Activated T-cell treated with anti-CD3 and anti-CD28 coated beads, Interleukin-2, amount 50 U/mL, for 72 hours (primary cell): ENCODE measurements at regions not wholly inside any gene's neighbourhood (a gene's known extent, or its start where the extent isn't known, plus 50 kb on each side); places are given as distances from the start of the nearest gene placed in this dataset.
"Not testable (repeated sequence)": the region's sequence is repeated elsewhere in the genome, so short reads cannot be mapped to it uniquely, and the experiment has no call there.

Source experiments
- ATAC-seq, 2 donors: fragments of 150-1000 bp; cut with Tn5 transposase; replicated peaks in 1 of 2; 2 replicates each; pipeline ENCODE4 v1.10.0; 2021; ENCODE audit warnings: moderate library complexity in 2 of 2, mild to moderate bottlenecking in 1 of 2
- DNase-seq, 2 donors: peaks; one replicate each; pipeline ENCODE4 v3.0.0; 2021 to 2022; ENCODE audit warnings: mixed read lengths in 1 of 2
- H3K27ac Mint-ChIP-seq: one replicate; pipeline ENCODE4 v1.8.0; 2022; ENCODE audit warnings: mild to moderate bottlenecking, moderate library complexity, mixed read lengths
- H3K27me3 Mint-ChIP-seq: one replicate; pipeline ENCODE4 v1.8.0; 2022; ENCODE audit warnings: low read depth, mixed read lengths
- H3K36me3 Mint-ChIP-seq, 2 donors: one replicate each; pipeline ENCODE4 v1.8.0; 2022; ENCODE audit warnings: mixed read lengths in 2 of 2, mild to moderate bottlenecking in 1 of 2; ENCODE audit not compliant: insufficient read depth in 2 of 2
- H3K4me1 Mint-ChIP-seq: one replicate; pipeline ENCODE4 v1.8.0; 2022; ENCODE audit warnings: low read depth, mixed read lengths
- H3K4me3 Mint-ChIP-seq, 2 donors: one replicate each; pipeline ENCODE4 v1.8.0; 2022; ENCODE audit warnings: mild to moderate bottlenecking in 2 of 2, mixed read lengths in 2 of 2, moderate library complexity in 2 of 2
- H3K9me3 Mint-ChIP-seq, 2 donors: one replicate each; pipeline ENCODE4 v1.8.0; 2022; ENCODE audit warnings: mixed read lengths in 2 of 2

DNA sequence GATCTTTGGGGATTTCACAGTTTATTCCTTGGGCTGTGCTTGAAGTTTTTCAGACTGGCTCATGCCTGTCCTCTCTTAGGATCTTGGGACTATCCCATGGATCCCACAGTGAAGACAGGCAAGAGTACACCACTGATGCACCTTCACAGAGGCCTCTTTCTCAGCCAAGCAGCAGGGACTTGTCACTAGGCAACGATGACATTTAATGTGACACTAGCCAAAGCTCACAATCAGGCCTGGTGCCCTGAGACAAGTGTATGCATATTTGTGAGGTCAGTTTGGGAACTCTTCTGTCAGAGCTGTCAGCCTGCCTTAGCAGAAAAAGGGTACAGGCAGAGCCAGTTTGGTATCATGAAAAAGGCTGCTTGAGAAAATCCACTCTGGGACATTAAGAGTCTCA is 68.7 kb downstream of the RBMY1F start:
- not testable (repeated sequence) for H3K27me3 Mint-ChIP-seq

DNA sequence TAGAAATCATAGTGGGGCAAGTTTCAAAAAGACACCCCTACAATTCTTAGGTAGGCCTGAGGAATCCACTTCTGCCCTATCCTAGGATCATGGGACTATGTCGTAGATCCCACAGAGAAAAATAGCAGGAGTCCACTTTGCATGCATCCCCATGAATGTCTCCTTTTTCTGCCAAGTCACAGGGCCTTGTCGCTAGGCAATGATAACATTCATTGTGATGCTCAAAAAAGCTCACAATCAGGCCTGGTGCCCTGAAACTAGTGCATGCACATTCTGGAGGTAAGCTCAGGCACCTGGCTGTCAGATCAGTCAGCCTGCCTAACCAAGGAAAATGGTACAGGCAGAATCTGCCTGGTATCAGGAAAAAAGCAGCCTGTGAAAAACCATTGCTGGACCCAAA is 74.6 kb downstream of the RBMY1F start:
- H3K27me3 Mint-ChIP-seq, H3K9me3 Mint-ChIP-seq, H3K4me3 Mint-ChIP-seq, ATAC-seq, H3K4me1 Mint-ChIP-seq, H3K36me3 Mint-ChIP-seq, DNase-seq, H3K27ac Mint-ChIP-seq: not testable (repeated sequence)

More for the DNA sequence above, 68.7 kb downstream of the RBMY1F start:
- not testable (repeated sequence) for H3K36me3 Mint-ChIP-seq, H3K27ac Mint-ChIP-seq, H3K4me1 Mint-ChIP-seq, ATAC-seq, H3K4me3 Mint-ChIP-seq, H3K9me3 Mint-ChIP-seq, DNase-seq

DNA sequence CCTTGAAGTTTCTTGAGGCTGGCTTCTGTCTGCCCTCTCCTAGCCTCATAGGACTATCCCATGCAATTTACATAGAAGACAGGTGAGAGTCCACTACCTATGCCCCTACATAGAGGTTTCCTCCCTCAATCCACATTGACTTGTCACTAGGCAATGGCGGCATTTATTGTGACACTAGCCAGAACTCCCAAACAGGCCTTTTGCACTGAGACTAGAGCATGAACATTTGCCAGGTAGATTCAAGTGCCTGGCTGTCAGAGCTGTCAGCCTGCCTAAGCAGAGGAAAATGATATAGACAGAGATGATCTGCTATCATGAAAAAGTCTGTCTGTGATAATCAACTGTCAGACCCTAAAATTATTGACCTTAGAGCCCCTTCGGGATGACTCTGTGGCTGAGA is 81.2 kb downstream of the RBMY1F start:
- not testable (repeated sequence) for H3K4me1 Mint-ChIP-seq, H3K27me3 Mint-ChIP-seq, DNase-seq, ATAC-seq, H3K4me3 Mint-ChIP-seq, H3K9me3 Mint-ChIP-seq, H3K27ac Mint-ChIP-seq, H3K36me3 Mint-ChIP-seq

DNA sequence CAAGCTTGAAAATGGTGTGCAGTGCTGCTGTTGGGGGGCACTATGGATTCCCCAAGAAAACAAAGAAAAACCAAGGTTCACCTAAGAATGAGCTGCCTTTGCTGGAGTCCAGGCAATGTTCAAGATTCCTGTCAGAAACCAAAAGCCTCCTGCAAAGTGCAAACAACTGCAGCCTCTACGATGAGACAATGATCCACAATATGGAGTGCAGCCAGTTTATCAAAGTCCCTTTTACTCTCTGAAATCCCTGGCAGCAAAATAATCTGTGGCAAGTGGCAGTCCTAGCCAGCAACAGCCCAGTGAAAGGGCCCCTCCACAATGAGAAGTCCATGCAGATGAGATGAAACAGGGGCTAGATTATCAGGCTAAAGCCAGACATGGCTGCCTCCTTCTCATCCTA is 85.4 kb downstream of the RBMY1F start:
- H3K36me3 Mint-ChIP-seq, H3K27me3 Mint-ChIP-seq, ATAC-seq, DNase-seq, H3K9me3 Mint-ChIP-seq, H3K27ac Mint-ChIP-seq, H3K4me1 Mint-ChIP-seq, H3K4me3 Mint-ChIP-seq: not testable (repeated sequence)

DNA sequence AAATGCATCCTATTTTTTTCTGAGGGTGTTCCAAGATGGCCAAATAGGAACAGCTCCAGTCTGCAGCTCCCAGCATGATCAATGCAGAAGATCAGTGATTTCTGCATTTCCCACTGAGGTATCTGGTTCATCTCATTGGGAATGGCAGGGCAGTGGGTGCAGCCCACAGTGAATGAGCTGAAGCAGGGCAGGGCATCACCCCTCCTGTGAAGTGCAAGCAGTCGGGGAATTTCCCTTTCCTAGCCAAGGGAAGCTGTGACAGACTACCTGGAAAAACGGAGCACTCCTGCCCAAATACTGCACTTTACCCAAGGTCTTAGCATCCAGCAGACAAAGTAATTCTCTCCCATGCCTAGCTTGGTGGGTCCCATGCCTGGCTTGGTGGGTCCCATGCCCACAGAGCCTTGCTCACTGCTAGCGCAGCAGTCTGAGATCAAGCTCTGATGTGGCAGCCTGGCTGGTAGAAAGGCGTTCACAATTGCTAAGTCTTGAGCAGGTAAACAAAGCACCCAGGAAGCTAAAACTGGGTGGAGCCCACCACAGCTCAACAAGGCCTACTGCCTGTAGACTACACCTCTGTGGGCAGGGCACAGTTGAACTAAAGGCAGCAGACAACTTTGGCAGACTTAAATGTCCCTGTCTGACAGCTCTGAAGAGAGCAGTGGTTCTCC is 96.6 kb downstream of the RBMY1F start:
- not testable (repeated sequence) for H3K4me1 Mint-ChIP-seq, H3K27me3 Mint-ChIP-seq, ATAC-seq

DNA sequence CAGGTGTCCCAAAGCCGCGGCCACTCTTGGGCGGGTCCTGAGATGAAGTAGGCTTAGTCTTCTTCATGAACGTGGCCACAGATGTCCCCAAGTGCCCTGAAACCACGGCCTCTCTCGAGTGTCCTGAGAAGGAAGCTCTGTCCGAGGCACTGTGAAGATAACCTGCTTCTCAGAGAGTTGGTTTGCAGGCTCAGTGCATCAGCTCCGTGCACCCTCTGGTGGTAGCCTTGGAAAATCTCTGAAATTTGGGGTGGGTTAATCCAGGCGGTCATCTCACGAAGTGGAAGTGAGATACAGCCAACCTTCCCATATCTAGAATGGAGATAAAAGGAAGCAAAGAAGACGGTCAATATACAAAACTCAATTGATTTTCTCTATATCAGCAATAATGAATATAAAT is 110.5 kb downstream of the RBMY1F start:
- H3K9me3 Mint-ChIP-seq, DNase-seq, H3K36me3 Mint-ChIP-seq, H3K27me3 Mint-ChIP-seq, H3K27ac Mint-ChIP-seq, ATAC-seq, H3K4me3 Mint-ChIP-seq, H3K4me1 Mint-ChIP-seq: not testable (repeated sequence)

More for the DNA sequence above, 96.6 kb downstream of the RBMY1F start:
- DNase-seq, H3K9me3 Mint-ChIP-seq, H3K27ac Mint-ChIP-seq, H3K36me3 Mint-ChIP-seq, H3K4me3 Mint-ChIP-seq: not testable (repeated sequence)

DNA sequence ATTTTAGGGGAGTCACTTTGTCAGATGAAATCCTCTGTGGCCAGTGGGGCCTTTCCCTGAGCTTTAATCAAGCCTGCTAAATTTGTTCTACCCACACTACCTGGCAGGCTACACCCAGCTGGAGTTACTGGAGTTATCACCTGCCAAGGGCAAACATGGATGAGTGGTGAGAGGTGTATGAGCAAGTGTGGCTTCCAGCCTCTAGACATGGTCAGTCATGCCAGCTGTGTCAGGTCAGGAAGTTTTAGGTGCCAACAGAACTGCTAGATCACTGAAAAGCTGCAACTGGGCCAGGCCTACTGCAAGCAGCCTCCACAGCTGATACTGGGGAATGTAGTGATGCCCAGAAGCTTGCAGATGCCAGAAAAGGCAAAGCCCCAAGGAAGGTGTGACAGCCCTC is 122.6 kb downstream of the RBMY1F start:
- not testable (repeated sequence) for H3K27ac Mint-ChIP-seq, DNase-seq, ATAC-seq, H3K4me1 Mint-ChIP-seq, H3K4me3 Mint-ChIP-seq, H3K9me3 Mint-ChIP-seq, H3K27me3 Mint-ChIP-seq, H3K36me3 Mint-ChIP-seq

DNA sequence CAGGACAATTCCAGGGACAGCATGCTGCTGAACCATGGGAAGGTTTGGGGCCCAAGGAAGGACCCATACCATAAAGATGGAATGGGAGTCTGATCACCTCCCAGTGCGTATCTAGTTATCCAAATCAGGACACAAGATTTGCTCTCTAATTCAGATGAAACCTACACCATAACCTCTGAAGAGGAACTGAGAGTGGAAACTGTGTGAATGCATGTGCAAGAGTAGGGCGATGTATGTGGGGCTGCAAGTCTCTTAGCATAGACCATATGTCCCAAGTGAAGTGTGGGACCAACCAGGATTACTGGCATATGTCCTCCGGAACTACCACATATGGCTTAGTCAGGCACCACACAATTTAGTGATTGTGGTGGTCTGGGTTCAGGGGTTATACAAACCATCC is 95.2 kb upstream of the RBMY1E start:
- not testable (repeated sequence) for H3K27ac Mint-ChIP-seq, DNase-seq, H3K9me3 Mint-ChIP-seq, ATAC-seq, H3K4me3 Mint-ChIP-seq, H3K36me3 Mint-ChIP-seq, H3K4me1 Mint-ChIP-seq, H3K27me3 Mint-ChIP-seq

DNA sequence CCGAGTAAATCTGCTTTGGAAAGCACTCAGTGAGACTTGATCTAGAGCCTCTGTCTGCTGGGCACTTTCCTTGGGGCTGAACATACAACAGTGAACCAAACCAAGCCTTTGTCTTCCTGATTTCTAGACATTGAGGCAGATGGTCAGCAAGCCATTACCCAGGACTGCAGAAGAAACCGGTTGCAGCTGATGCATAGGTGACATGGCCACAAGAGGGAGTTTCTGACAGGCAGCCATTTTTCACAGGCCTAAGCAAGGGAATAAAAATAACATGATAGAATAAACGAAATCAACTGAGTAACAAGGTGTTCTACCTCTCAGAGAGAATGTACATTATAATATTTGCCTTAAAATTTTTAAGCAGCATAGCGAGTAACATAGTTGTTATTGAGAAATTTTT is 83.3 kb upstream of the RBMY1E start:
- not testable (repeated sequence) for H3K4me1 Mint-ChIP-seq, H3K27ac Mint-ChIP-seq, H3K9me3 Mint-ChIP-seq, ATAC-seq, H3K36me3 Mint-ChIP-seq, H3K27me3 Mint-ChIP-seq, H3K4me3 Mint-ChIP-seq, DNase-seq

DNA sequence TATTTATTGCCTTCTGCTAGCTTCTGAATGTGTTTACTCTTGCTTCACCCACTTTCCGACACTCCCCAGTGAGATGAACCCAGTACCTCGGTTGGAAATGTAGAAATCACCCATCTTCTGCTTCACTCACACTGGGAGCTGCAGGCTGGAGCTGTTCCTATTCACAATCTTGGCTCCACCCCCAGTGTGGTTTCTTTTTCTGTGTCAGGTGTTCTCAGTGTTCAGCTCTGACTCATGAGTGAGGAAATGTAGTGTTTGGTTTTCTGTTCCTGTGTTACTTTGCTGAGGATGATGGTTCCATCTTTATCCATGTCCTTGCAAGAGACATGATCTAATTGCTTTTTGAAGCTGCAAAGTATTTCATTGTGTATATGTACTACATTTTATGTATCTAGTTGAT is 69.4 kb upstream of the RBMY1E start:
- H3K4me1 Mint-ChIP-seq, H3K36me3 Mint-ChIP-seq: not testable (repeated sequence)
- peak in 1 of 2 donors; percentile 65 for ATAC-seq

DNA sequence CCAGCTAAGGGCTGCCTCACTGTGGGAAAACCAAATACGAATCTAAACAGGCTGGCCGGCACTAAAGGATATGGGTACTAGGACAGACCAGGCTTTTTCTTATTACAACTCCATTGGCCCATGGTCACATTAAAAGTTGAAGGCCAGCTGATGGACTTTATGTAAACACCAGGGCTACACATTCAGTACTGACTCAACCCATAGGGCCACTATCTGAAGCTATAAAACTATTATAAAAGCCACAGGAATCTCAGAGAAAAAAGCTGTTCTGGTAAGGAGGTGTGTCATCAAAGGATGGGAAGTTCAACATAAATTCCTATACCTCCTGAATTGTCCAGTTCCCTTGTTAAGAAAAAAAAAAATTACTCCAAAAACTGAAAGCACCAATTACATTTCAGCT is 63.1 kb upstream of the RBMY1E start:
- not testable (repeated sequence) for DNase-seq, H3K36me3 Mint-ChIP-seq, ATAC-seq, H3K27ac Mint-ChIP-seq, H3K4me1 Mint-ChIP-seq, H3K4me3 Mint-ChIP-seq, H3K9me3 Mint-ChIP-seq, H3K27me3 Mint-ChIP-seq

More for the DNA sequence above, 69.4 kb upstream of the RBMY1E start:
- H3K27ac Mint-ChIP-seq, DNase-seq, H3K27me3 Mint-ChIP-seq, H3K9me3 Mint-ChIP-seq, H3K4me3 Mint-ChIP-seq: not testable (repeated sequence)

DNA sequence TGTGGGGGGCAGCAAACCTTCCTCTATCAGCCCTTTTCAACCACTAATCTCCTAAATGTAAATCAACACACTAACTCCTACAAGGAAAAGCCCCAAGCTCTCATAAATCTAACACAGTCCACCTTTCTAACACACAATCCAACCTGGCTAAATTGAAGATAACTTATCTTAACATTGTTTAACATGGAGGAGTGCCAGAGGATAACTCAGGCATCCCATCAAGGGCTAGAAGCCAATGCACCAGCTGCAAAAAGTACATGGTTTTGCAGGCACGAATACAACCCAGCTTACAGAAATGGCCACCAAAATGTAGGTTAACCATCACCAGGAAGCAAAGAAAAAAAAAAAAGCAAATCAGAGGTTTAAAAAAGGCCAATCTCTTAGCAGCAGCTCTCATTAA is 62.5 kb upstream of the RBMY1E start:
- H3K36me3 Mint-ChIP-seq, DNase-seq, H3K4me1 Mint-ChIP-seq, ATAC-seq, H3K27me3 Mint-ChIP-seq, H3K4me3 Mint-ChIP-seq, H3K27ac Mint-ChIP-seq, H3K9me3 Mint-ChIP-seq: not testable (repeated sequence)

DNA sequence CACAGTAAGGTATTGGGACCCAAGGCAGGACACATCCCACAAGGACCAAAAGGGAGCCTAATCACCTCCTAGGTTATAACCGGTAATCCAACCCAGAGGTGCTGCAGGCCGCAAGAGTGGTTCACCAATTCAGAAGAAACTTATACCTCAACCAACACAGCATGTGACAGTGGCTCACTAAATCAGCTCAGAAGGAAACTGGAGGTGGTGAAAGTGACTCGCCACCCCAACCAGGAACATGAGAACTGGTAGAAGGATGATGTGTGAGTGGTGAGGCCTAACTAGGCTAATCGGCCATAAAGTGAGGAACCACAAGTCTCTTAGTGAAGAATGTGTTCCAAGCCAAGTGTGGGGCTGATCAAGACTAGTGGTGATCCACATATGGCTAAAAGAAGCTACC is 61.3 kb upstream of the RBMY1E start:
- not testable (repeated sequence) for H3K4me3 Mint-ChIP-seq, H3K27me3 Mint-ChIP-seq, H3K4me1 Mint-ChIP-seq, H3K36me3 Mint-ChIP-seq, H3K27ac Mint-ChIP-seq, H3K9me3 Mint-ChIP-seq
- DNase-seq: peak in 1 of 2 donors; percentile 0
- ATAC-seq: peak in 1 of 2 donors; percentile 82

DNA sequence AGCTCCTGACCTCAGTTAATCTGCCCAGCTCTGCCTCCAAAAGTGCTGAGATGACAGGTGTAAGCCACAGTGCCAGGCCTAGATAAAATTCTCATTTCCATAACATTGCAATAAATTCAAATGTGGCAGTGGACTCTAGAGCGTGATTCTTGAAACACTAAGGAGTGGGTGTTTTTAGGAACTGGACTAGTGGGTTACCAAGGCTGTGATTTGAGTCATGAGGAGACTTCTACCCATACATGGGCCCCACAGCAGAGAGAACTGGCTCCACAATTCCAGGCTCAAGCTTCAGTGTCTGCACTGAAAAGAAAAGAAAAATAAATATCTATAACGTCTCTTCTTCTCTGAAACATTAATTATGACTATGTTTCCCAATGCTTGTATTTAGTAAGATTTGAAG is 60.4 kb upstream of the RBMY1E start:
- ATAC-seq, H3K27ac Mint-ChIP-seq, DNase-seq, H3K9me3 Mint-ChIP-seq, H3K36me3 Mint-ChIP-seq, H3K27me3 Mint-ChIP-seq, H3K4me3 Mint-ChIP-seq, H3K4me1 Mint-ChIP-seq: not testable (repeated sequence)
